Stimulated activated naive B cell treated with anti-CD40 and anti-IgM and Interleukin-4, amounts not matched to agents 10 μg/mL and 1 μg/mL and 100 μg/mL, for 72 hours (primary cell): ENCODE measurements at regions not wholly inside any gene's neighbourhood (a gene's known extent, or its start where the extent isn't known, plus 50 kb on each side); places are given as distances from the start of the nearest gene placed in this dataset.

ENCODE experiments used
- ATAC-seq, 2 donors: fragments of 150-1000 bp; cut with Tn5 transposase; replicated peaks; 2 replicates each; pipeline ENCODE4 v1.10.0; 2021; ENCODE audit warnings: moderate library complexity in 1 of 2
- DNase-seq: peaks from one replicate; pipeline ENCODE4 v3.0.0; 2021
- H3K27ac Mint-ChIP-seq: one replicate; pipeline ENCODE4 v1.8.0; 2022; ENCODE audit warnings: mild to moderate bottlenecking, mixed read lengths
- H3K27me3 Mint-ChIP-seq, 2 donors: one replicate each; pipeline ENCODE4 v1.8.0; 2022; ENCODE audit warnings: mixed read lengths in 2 of 2
- H3K36me3 Mint-ChIP-seq, 2 donors: one replicate each; pipeline ENCODE4 v1.8.0; 2022; ENCODE audit warnings: mixed read lengths in 2 of 2, mild to moderate bottlenecking in 1 of 2
- H3K4me1 Mint-ChIP-seq, 2 donors: one replicate each; pipeline ENCODE4 v1.8.0; 2022; ENCODE audit warnings: mixed read lengths in 2 of 2, mild to moderate bottlenecking in 1 of 2
- H3K4me3 Mint-ChIP-seq, 2 donors: one replicate each; pipeline ENCODE4 v1.8.0; 2022; ENCODE audit warnings: mild to moderate bottlenecking in 2 of 2, mixed read lengths in 2 of 2, moderate library complexity in 1 of 2
- H3K9me3 Mint-ChIP-seq, 2 donors: one replicate each; pipeline ENCODE4 v1.8.0; 2022; ENCODE audit warnings: mixed read lengths in 2 of 2, mild to moderate bottlenecking in 1 of 2

- ATAC-seq (no peak), DNase-seq (no peak)
- Mint-ChIP-seq H3K4me3 (no peak overlapping the region), H3K27me3 (no peaks in the 10 kb centered on the region), H3K4me1 (no peaks in the 10 kb centered on the region), H3K27ac (no peak overlapping the region), H3K36me3 (no peaks in the 10 kb centered on the region), H3K9me3 (no peaks in the 10 kb centered on the region)
Measured at GRCh38 chr19:30630289-30631032, 258.3 kb downstream of the ZNF536 start.

- DNase-seq (no peak), ATAC-seq (no peak)
- no peaks in the 10 kb centered on the region for H3K27me3 Mint-ChIP-seq
- no peak overlapping the region for H3K27ac Mint-ChIP-seq
- H3K4me3 Mint-ChIP-seq = no peak overlapping the region
- H3K9me3 Mint-ChIP-seq = peaks cover 7 to 10% of the 10 kb centered on the region in 2 donors
- H3K36me3 Mint-ChIP-seq = no peaks in the 10 kb centered on the region
- H3K4me1 Mint-ChIP-seq = no peaks in the 10 kb centered on the region
Measured at GRCh38 chr19:30629086-30629485, 256.9 kb downstream of the ZNF536 start.

GRCh38 chr19:30626626-30626966, 254.4 kb downstream of the ZNF536 start:
- ATAC-seq (no peak), DNase-seq (no peak)
- Mint-ChIP-seq H3K36me3 (no peaks in the 10 kb centered on the region), H3K4me3 (no peak overlapping the region), H3K27ac (no peak overlapping the region), H3K9me3 (peaks cover 19% of the 10 kb centered on the region in 2 donors), H3K4me1 (no peaks in the 10 kb centered on the region), H3K27me3 (no peaks in the 10 kb centered on the region)

GRCh38 chr19:30625947-30626625, 253.9 kb downstream of the ZNF536 start:
- no peaks in the 10 kb centered on the region for H3K27me3 Mint-ChIP-seq
- ATAC-seq = no peak
- H3K27ac Mint-ChIP-seq = no peak overlapping the region
- H3K4me3 Mint-ChIP-seq = no peak overlapping the region
- peaks cover 19% of the 10 kb centered on the region in 2 donors for H3K9me3 Mint-ChIP-seq
- H3K36me3 Mint-ChIP-seq = no peaks in the 10 kb centered on the region
- no peak for DNase-seq
- no peaks in the 10 kb centered on the region for H3K4me1 Mint-ChIP-seq

GRCh38 chr19:30622276-30622675, 250.1 kb downstream of the ZNF536 start:
- no peak overlapping the region for H3K4me3 Mint-ChIP-seq
- no peak for DNase-seq
- H3K27me3 Mint-ChIP-seq = peaks cover 0 to 6% of the 10 kb centered on the region in 2 donors
- no peaks in the 10 kb centered on the region for H3K4me1 Mint-ChIP-seq
- no peak for ATAC-seq
- no peaks in the 10 kb centered on the region for H3K36me3 Mint-ChIP-seq
- peaks cover 19% of the 10 kb centered on the region in 2 donors for H3K9me3 Mint-ChIP-seq
- H3K27ac Mint-ChIP-seq = no peak overlapping the region

GRCh38 chr19:30621326-30621920, 249.2 kb downstream of the ZNF536 start:
- H3K4me3 Mint-ChIP-seq = no peak overlapping the region
- peaks cover 19% of the 10 kb centered on the region in 2 donors for H3K9me3 Mint-ChIP-seq
- no peak overlapping the region for H3K27ac Mint-ChIP-seq
- ATAC-seq = no peak
- no peak for DNase-seq
- H3K36me3 Mint-ChIP-seq = no peaks in the 10 kb centered on the region
- H3K4me1 Mint-ChIP-seq = no peaks in the 10 kb centered on the region
- peaks cover 0 to 6% of the 10 kb centered on the region in 2 donors for H3K27me3 Mint-ChIP-seq

GRCh38 chr19:30620354-30620753, 248.2 kb downstream of the ZNF536 start:
- ATAC-seq = no peak
- Mint-ChIP-seq H3K9me3 (peaks cover 19% of the 10 kb centered on the region in 2 donors), H3K4me1 (no peaks in the 10 kb centered on the region), H3K4me3 (no peak overlapping the region), H3K27ac (no peak overlapping the region), H3K36me3 (no peaks in the 10 kb centered on the region), H3K27me3 (peaks cover 0 to 6% of the 10 kb centered on the region in 2 donors)
- no peak for DNase-seq

GRCh38 chr19:30609656-30610270, 237.6 kb downstream of the ZNF536 start:
- H3K9me3 Mint-ChIP-seq = peaks cover 5 to 7% of the 10 kb centered on the region in 2 donors
- H3K27me3 Mint-ChIP-seq = no peaks in the 10 kb centered on the region
- no peak overlapping the region for H3K27ac Mint-ChIP-seq
- no peaks in the 10 kb centered on the region for H3K36me3 Mint-ChIP-seq
- H3K4me3 Mint-ChIP-seq = no peak overlapping the region
- ATAC-seq (no peak), DNase-seq (no peak)
- no peaks in the 10 kb centered on the region for H3K4me1 Mint-ChIP-seq

GRCh38 chr19:30608471-30608870, 236.3 kb downstream of the ZNF536 start:
- Mint-ChIP-seq H3K27ac (no peak overlapping the region), H3K4me1 (no peaks in the 10 kb centered on the region), H3K36me3 (no peaks in the 10 kb centered on the region), H3K27me3 (no peaks in the 10 kb centered on the region), H3K9me3 (peaks cover 5 to 7% of the 10 kb centered on the region in 2 donors), H3K4me3 (no peak overlapping the region)
- DNase-seq = no peak
- ATAC-seq = no peak
